PFSK-1 (cell line): ENCODE measurements at regions not wholly inside any gene's neighbourhood (a gene's known extent, or its start where the extent isn't known, plus 50 kb on each side); places are given as distances from the start of the nearest gene placed in this dataset.

Experiments used
- SIN3A ChIP-seq: IDR thresholded peaks from 2 replicates; pipeline ENCODE4 v1.6.1; 2012; ENCODE audit warnings: mild to moderate bottlenecking, low read length, moderate library complexity, borderline replicate concordance; ENCODE audit not compliant: insufficient read depth
- TAF1 ChIP-seq: IDR thresholded peaks from 2 replicates; pipeline ENCODE4 v1.6.1; 2012; ENCODE audit warnings: low read length, control low read depth, borderline replicate concordance; ENCODE audit not compliant: insufficient read depth

GRCh38 chr11:122488892-122489706, 166.4 kb upstream of the UBASH3B start:
- TF ChIP-seq SIN3A: no peak
- TF ChIP-seq TAF1: no peak
